GM23338 (cell line): ENCODE measurements at regions not wholly inside any gene's neighbourhood (a gene's known extent, or its start where the extent isn't known, plus 50 kb on each side); places are given as distances from the start of the nearest gene placed in this dataset.

Experiments used
- EZH2 ChIP-seq: fragments of 200-600 bp; sonication (generic); IDR thresholded peaks from one replicate; pipeline ENCODE4 v1.8.0; 2017; ENCODE audit warnings: antibody characterized with exemption, mild to moderate bottlenecking, low read depth; ENCODE audit not compliant: unreplicated experiment
- EZH2phosphoT487 ChIP-seq: fragments of 200-600 bp; sonication (generic); IDR thresholded peaks from one replicate; pipeline ENCODE4 v1.8.1; 2018; ENCODE audit warnings: antibody characterized with exemption; ENCODE audit not compliant: unreplicated experiment
- JUNB ChIP-seq: IDR thresholded peaks from one replicate; pipeline ENCODE4 v1.6.1; 2016; ENCODE audit warnings: antibody characterized with exemption; ENCODE audit not compliant: unreplicated experiment
- POLR2AphosphoS5 ChIP-seq: IDR thresholded peaks from 2 replicates; pipeline ENCODE4 v1.6.1; 2016; ENCODE audit warnings: antibody characterized with exemption, low read depth
- ZNF114 ChIP-seq: fragments of 250-450 bp; sonication (Bioruptor Pico); IDR thresholded peaks from 2 replicates; pipeline ENCODE4 v1.5.0; 2020; ENCODE audit warnings: mild to moderate bottlenecking, moderate library complexity
- TF ChIP-seq, protein P1 (sequence below), 2 experiments: fragments of 200-600 bp in 1 of 2; sonication (generic) in 1 of 2; conservative IDR thresholded peaks; 2 replicates each; pipeline versions ENCODE4 v1.5.1 to v1.6.1; 2016 to 2017; ENCODE audit warnings: antibody characterized with exemption in 2 of 2, low read depth in 2 of 2, mild to moderate bottlenecking in 2 of 2, moderate library complexity in 1 of 2
- TF ChIP-seq, protein P2 (sequence below): IDR thresholded peaks from one replicate; pipeline ENCODE4 v1.6.1; 2018; ENCODE audit warnings: antibody characterized with exemption; ENCODE audit not compliant: unreplicated experiment
- TF ChIP-seq, protein P3 (sequence below): fragments of 250-450 bp; sonication (Bioruptor Pico); IDR thresholded peaks from 2 replicates; pipeline ENCODE4 v1.5.0; 2020; ENCODE audit warnings: mild to moderate bottlenecking, moderate library complexity
- TF ChIP-seq, protein P4 (sequence below): IDR thresholded peaks from 2 replicates; pipeline ENCODE4 v1.6.1; 2016; ENCODE audit warnings: antibody characterized with exemption

DNA sequence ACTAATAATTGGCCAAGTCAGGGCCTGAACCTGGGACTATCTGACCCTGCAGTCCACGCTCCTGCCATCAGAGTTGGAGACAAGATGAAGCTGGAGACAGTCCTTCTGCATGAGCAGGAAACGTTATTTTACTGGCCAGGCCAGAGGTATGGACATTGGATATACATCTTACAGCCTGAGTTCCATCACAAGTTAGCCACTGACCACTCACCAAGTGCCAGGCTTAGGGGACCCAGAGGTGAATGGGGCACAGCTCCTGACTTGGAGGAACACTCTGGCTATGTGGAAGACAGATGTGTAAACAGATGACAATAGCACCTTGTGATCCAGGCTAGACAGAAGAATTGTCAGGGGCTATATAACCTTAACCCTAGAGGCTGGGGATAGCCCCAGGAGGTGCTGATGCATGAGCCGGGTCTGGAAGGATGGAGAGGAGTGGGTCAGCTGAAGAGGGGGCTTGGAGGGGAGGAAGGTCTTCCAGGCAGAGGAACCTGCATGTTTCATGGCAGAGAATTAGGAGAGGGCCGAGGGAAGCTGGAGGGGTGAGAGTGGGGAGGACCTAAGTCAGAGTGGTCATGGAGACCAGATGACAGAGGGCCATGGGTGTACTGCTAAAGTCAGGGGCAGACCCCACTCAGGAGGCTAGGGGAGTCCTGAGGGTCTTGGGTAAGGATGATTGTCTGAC lies 52.5 kb upstream of the DMRTB1 start:
- no peak for TF ChIP-seq EZH2
- TF ChIP-seq, protein P1, sequence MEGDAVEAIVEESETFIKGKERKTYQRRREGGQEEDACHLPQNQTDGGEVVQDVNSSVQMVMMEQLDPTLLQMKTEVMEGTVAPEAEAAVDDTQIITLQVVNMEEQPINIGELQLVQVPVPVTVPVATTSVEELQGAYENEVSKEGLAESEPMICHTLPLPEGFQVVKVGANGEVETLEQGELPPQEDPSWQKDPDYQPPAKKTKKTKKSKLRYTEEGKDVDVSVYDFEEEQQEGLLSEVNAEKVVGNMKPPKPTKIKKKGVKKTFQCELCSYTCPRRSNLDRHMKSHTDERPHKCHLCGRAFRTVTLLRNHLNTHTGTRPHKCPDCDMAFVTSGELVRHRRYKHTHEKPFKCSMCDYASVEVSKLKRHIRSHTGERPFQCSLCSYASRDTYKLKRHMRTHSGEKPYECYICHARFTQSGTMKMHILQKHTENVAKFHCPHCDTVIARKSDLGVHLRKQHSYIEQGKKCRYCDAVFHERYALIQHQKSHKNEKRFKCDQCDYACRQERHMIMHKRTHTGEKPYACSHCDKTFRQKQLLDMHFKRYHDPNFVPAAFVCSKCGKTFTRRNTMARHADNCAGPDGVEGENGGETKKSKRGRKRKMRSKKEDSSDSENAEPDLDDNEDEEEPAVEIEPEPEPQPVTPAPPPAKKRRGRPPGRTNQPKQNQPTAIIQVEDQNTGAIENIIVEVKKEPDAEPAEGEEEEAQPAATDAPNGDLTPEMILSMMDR (conservative IDR thresholded peaks at IDR 0.05; ENCODE audit: low read depth in 2 of 2): no peak
- no peak for TF ChIP-seq EZH2phosphoT487
- TF ChIP-seq POLR2AphosphoS5: no peak
- TF ChIP-seq, protein P2, sequence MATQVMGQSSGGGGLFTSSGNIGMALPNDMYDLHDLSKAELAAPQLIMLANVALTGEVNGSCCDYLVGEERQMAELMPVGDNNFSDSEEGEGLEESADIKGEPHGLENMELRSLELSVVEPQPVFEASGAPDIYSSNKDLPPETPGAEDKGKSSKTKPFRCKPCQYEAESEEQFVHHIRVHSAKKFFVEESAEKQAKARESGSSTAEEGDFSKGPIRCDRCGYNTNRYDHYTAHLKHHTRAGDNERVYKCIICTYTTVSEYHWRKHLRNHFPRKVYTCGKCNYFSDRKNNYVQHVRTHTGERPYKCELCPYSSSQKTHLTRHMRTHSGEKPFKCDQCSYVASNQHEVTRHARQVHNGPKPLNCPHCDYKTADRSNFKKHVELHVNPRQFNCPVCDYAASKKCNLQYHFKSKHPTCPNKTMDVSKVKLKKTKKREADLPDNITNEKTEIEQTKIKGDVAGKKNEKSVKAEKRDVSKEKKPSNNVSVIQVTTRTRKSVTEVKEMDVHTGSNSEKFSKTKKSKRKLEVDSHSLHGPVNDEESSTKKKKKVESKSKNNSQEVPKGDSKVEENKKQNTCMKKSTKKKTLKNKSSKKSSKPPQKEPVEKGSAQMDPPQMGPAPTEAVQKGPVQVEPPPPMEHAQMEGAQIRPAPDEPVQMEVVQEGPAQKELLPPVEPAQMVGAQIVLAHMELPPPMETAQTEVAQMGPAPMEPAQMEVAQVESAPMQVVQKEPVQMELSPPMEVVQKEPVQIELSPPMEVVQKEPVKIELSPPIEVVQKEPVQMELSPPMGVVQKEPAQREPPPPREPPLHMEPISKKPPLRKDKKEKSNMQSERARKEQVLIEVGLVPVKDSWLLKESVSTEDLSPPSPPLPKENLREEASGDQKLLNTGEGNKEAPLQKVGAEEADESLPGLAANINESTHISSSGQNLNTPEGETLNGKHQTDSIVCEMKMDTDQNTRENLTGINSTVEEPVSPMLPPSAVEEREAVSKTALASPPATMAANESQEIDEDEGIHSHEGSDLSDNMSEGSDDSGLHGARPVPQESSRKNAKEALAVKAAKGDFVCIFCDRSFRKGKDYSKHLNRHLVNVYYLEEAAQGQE: no peak
- TF ChIP-seq, protein P3, sequence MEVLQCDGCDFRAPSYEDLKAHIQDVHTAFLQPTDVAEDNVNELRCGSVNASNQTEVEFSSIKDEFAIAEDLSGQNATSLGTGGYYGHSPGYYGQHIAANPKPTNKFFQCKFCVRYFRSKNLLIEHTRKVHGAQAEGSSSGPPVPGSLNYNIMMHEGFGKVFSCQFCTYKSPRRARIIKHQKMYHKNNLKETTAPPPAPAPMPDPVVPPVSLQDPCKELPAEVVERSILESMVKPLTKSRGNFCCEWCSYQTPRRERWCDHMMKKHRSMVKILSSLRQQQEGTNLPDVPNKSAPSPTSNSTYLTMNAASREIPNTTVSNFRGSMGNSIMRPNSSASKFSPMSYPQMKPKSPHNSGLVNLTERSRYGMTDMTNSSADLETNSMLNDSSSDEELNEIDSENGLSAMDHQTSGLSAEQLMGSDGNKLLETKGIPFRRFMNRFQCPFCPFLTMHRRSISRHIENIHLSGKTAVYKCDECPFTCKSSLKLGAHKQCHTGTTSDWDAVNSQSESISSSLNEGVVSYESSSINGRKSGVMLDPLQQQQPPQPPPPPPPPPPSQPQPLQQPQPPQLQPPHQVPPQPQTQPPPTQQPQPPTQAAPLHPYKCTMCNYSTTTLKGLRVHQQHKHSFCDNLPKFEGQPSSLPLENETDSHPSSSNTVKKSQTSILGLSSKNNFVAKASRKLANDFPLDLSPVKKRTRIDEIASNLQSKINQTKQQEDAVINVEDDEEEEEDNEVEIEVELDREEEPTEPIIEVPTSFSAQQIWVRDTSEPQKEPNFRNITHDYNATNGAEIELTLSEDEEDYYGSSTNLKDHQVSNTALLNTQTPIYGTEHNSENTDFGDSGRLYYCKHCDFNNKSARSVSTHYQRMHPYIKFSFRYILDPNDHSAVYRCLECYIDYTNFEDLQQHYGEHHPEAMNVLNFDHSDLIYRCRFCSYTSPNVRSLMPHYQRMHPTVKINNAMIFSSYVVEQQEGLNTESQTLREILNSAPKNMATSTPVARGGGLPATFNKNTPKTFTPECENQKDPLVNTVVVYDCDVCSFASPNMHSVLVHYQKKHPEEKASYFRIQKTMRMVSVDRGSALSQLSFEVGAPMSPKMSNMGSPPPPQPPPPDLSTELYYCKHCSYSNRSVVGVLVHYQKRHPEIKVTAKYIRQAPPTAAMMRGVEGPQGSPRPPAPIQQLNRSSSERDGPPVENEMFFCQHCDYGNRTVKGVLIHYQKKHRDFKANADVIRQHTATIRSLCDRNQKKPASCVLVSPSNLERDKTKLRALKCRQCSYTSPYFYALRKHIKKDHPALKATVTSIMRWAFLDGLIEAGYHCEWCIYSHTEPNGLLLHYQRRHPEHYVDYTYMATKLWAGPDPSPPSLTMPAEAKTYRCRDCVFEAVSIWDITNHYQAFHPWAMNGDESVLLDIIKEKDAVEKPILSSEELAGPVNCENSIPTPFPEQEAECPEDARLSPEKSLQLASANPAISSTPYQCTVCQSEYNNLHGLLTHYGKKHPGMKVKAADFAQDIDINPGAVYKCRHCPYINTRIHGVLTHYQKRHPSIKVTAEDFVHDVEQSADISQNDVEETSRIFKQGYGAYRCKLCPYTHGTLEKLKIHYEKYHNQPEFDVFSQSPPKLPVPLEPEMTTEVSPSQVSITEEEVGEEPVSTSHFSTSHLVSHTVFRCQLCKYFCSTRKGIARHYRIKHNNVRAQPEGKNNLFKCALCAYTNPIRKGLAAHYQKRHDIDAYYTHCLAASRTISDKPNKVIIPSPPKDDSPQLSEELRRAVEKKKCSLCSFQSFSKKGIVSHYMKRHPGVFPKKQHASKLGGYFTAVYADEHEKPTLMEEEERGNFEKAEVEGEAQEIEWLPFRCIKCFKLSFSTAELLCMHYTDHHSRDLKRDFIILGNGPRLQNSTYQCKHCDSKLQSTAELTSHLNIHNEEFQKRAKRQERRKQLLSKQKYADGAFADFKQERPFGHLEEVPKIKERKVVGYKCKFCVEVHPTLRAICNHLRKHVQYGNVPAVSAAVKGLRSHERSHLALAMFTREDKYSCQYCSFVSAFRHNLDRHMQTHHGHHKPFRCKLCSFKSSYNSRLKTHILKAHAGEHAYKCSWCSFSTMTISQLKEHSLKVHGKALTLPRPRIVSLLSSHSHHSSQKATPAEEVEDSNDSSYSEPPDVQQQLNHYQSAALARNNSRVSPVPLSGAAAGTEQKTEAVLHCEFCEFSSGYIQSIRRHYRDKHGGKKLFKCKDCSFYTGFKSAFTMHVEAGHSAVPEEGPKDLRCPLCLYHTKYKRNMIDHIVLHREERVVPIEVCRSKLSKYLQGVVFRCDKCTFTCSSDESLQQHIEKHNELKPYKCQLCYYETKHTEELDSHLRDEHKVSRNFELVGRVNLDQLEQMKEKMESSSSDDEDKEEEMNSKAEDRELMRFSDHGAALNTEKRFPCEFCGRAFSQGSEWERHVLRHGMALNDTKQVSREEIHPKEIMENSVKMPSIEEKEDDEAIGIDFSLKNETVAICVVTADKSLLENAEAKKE (CRISPR knock-in tag): no peak
- TF ChIP-seq, protein P4, sequence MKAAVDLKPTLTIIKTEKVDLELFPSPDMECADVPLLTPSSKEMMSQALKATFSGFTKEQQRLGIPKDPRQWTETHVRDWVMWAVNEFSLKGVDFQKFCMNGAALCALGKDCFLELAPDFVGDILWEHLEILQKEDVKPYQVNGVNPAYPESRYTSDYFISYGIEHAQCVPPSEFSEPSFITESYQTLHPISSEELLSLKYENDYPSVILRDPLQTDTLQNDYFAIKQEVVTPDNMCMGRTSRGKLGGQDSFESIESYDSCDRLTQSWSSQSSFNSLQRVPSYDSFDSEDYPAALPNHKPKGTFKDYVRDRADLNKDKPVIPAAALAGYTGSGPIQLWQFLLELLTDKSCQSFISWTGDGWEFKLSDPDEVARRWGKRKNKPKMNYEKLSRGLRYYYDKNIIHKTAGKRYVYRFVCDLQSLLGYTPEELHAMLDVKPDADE: no peak
- no peak for TF ChIP-seq JUNB
- TF ChIP-seq ZNF114: no peak
